ENCODE measurements at regions not wholly inside any gene's neighbourhood (a gene's known extent, or its start where the extent isn't known, plus 50 kb on each side); places are given as distances from the start of the nearest gene placed in this dataset.
"Not testable (repeated sequence)": the region's sequence is repeated elsewhere in the genome, so short reads cannot be mapped to it uniquely, and the experiment has no call there.

- Mint-ChIP-seq H3K27ac (no peak overlapping the region), H3K27me3 (ENCODE audit: low read depth) (no peaks in the 10 kb centered on the region), H3K4me1 (ENCODE audit: low read depth) (no peaks in the 10 kb centered on the region), H3K4me3 (no peak overlapping the region), H3K9me3 (ENCODE audit: insufficient read depth) (peaks cover 6% of the 10 kb centered on the region), H3K36me3 (ENCODE audit: low read depth) (no peaks in the 10 kb centered on the region)
- ATAC-seq (no peak), DNase-seq (no peak)
- ChIA-PET CTCF (no interaction called here), POLR2A (no interaction called here)
Observed at GRCh38 chr14:105627701-105628100, 101.3 kb downstream of the TMEM121 start.

GRCh38 chr14:105628126-105628525 is 101.7 kb downstream of the TMEM121 start:
- DNase-seq; H3K36me3 Mint-ChIP-seq (ENCODE audit: low read depth); H3K9me3 Mint-ChIP-seq (ENCODE audit: insufficient read depth); ATAC-seq; H3K27me3 Mint-ChIP-seq (ENCODE audit: low read depth); POLR2A ChIA-PET; H3K27ac Mint-ChIP-seq; H3K4me1 Mint-ChIP-seq (ENCODE audit: low read depth); CTCF ChIA-PET; H3K4me3 Mint-ChIP-seq: not testable (repeated sequence)

- H3K27ac Mint-ChIP-seq; H3K4me3 Mint-ChIP-seq; CTCF ChIA-PET; ATAC-seq; H3K9me3 Mint-ChIP-seq (ENCODE audit: insufficient read depth); H3K27me3 Mint-ChIP-seq (ENCODE audit: low read depth); H3K36me3 Mint-ChIP-seq (ENCODE audit: low read depth); DNase-seq; H3K4me1 Mint-ChIP-seq (ENCODE audit: low read depth); POLR2A ChIA-PET: not testable (repeated sequence)
Observed at GRCh38 chr14:105628531-105629067, 102.2 kb downstream of the TMEM121 start.

GRCh38 chr14:105629091-105629885 is 102.9 kb downstream of the TMEM121 start:
- H3K27me3 Mint-ChIP-seq (ENCODE audit: low read depth); H3K27ac Mint-ChIP-seq; H3K36me3 Mint-ChIP-seq (ENCODE audit: low read depth); H3K4me3 Mint-ChIP-seq; CTCF ChIA-PET; DNase-seq; POLR2A ChIA-PET; ATAC-seq; H3K4me1 Mint-ChIP-seq (ENCODE audit: low read depth); H3K9me3 Mint-ChIP-seq (ENCODE audit: insufficient read depth): not testable (repeated sequence)

- H3K27me3 Mint-ChIP-seq (ENCODE audit: low read depth) = no peaks in the 10 kb centered on the region
- no peaks in the 10 kb centered on the region for H3K36me3 Mint-ChIP-seq (ENCODE audit: low read depth)
- H3K27ac Mint-ChIP-seq = no peak overlapping the region
- no peak overlapping the region for H3K4me3 Mint-ChIP-seq
- ChIA-PET POLR2A (no interaction called here), CTCF (no interaction called here)
- DNase-seq (no peak), ATAC-seq (no peak)
- H3K4me1 Mint-ChIP-seq (ENCODE audit: low read depth) = no peaks in the 10 kb centered on the region
- H3K9me3 Mint-ChIP-seq (ENCODE audit: insufficient read depth) = peaks cover 6% of the 10 kb centered on the region
Observed at GRCh38 chr14:105629886-105630215, 103.5 kb downstream of the TMEM121 start.

- H3K27ac Mint-ChIP-seq = not testable (repeated sequence)
Observed at GRCh38 chr14:105630293-105630934, 104.0 kb downstream of the TMEM121 start.

GRCh38 chr14:105630935-105631779 is 104.8 kb downstream of the TMEM121 start:
- H3K4me1 Mint-ChIP-seq (ENCODE audit: low read depth); CTCF ChIA-PET; H3K36me3 Mint-ChIP-seq (ENCODE audit: low read depth); ATAC-seq; DNase-seq; H3K27me3 Mint-ChIP-seq (ENCODE audit: low read depth); H3K27ac Mint-ChIP-seq; H3K9me3 Mint-ChIP-seq (ENCODE audit: insufficient read depth); POLR2A ChIA-PET; H3K4me3 Mint-ChIP-seq: not testable (repeated sequence)

More at GRCh38 chr14:105630293-105630934, 104.0 kb downstream of the TMEM121 start:
- H3K36me3 Mint-ChIP-seq (ENCODE audit: low read depth); DNase-seq; H3K4me3 Mint-ChIP-seq; H3K27me3 Mint-ChIP-seq (ENCODE audit: low read depth); POLR2A ChIA-PET; CTCF ChIA-PET; ATAC-seq; H3K9me3 Mint-ChIP-seq (ENCODE audit: insufficient read depth); H3K4me1 Mint-ChIP-seq (ENCODE audit: low read depth): not testable (repeated sequence)

- POLR2A ChIA-PET = no interaction called here
- ATAC-seq (no peak), DNase-seq (no peak)
- Mint-ChIP-seq H3K9me3 (ENCODE audit: insufficient read depth) (peaks cover 6% of the 10 kb centered on the region), H3K4me3 (no peak overlapping the region), H3K4me1 (ENCODE audit: low read depth) (no peaks in the 10 kb centered on the region), H3K27me3 (ENCODE audit: low read depth) (no peaks in the 10 kb centered on the region), H3K36me3 (ENCODE audit: low read depth) (no peaks in the 10 kb centered on the region), H3K27ac (no peak overlapping the region)
- CTCF ChIA-PET = no interaction called here
Observed at GRCh38 chr14:105632010-105632409, 105.6 kb downstream of the TMEM121 start.

- H3K4me1 Mint-ChIP-seq (ENCODE audit: low read depth); DNase-seq; H3K27ac Mint-ChIP-seq; H3K4me3 Mint-ChIP-seq; CTCF ChIA-PET; ATAC-seq; H3K27me3 Mint-ChIP-seq (ENCODE audit: low read depth); H3K36me3 Mint-ChIP-seq (ENCODE audit: low read depth); H3K9me3 Mint-ChIP-seq (ENCODE audit: insufficient read depth); POLR2A ChIA-PET: not testable (repeated sequence)
Observed at GRCh38 chr14:105633596-105633995, 107.2 kb downstream of the TMEM121 start.

GRCh38 chr14:105635560-105635959 is 109.2 kb downstream of the TMEM121 start:
- CTCF ChIA-PET = no interaction called here

GRCh38 chr14:105636021-105636420 is 109.6 kb downstream of the TMEM121 start:
- POLR2A ChIA-PET; H3K36me3 Mint-ChIP-seq (ENCODE audit: low read depth); ATAC-seq; H3K27me3 Mint-ChIP-seq (ENCODE audit: low read depth); H3K27ac Mint-ChIP-seq; DNase-seq; CTCF ChIA-PET; H3K9me3 Mint-ChIP-seq (ENCODE audit: insufficient read depth); H3K4me1 Mint-ChIP-seq (ENCODE audit: low read depth); H3K4me3 Mint-ChIP-seq: not testable (repeated sequence)

More at GRCh38 chr14:105635560-105635959, 109.2 kb downstream of the TMEM121 start:
- no peak overlapping the region for H3K4me3 Mint-ChIP-seq
- no peak overlapping the region for H3K27ac Mint-ChIP-seq
- H3K4me1 Mint-ChIP-seq (ENCODE audit: low read depth) = no peaks in the 10 kb centered on the region
- no peaks in the 10 kb centered on the region for H3K36me3 Mint-ChIP-seq (ENCODE audit: low read depth)
- no peak for ATAC-seq
- POLR2A ChIA-PET = no interaction called here
- no peak for DNase-seq
- peaks cover 6% of the 10 kb centered on the region for H3K9me3 Mint-ChIP-seq (ENCODE audit: insufficient read depth)
- H3K27me3 Mint-ChIP-seq (ENCODE audit: low read depth) = no peaks in the 10 kb centered on the region

GRCh38 chr14:105636935-105637334 is 110.6 kb downstream of the TMEM121 start:
- Mint-ChIP-seq H3K9me3 (ENCODE audit: insufficient read depth) (peaks cover 6% of the 10 kb centered on the region), H3K27ac (no peak overlapping the region), H3K4me1 (ENCODE audit: low read depth) (no peaks in the 10 kb centered on the region), H3K27me3 (ENCODE audit: low read depth) (no peaks in the 10 kb centered on the region), H3K4me3 (no peak overlapping the region), H3K36me3 (ENCODE audit: low read depth) (no peaks in the 10 kb centered on the region)
- no peak for ATAC-seq
- ChIA-PET POLR2A (no interaction called here), CTCF (no interaction called here)
- no peak for DNase-seq

Data from activated CD8-positive, alpha-beta T cell treated with anti-CD3 and anti-CD28 coated beads, Interleukin-2, amount 10 ng/mL, durations not matched to agents 7 days and 5 days (primary cell).